Neutrophil (primary cell): ENCODE measurements at regions not wholly inside any gene's neighbourhood (a gene's known extent, or its start where the extent isn't known, plus 50 kb on each side); places are given as distances from the start of the nearest gene placed in this dataset.

Source experiments
- H3K27ac ChIP-seq: fragments of 200-600 bp; sonication (generic); 2 replicates; pipeline ENCODE4 v1.5.1; 2016; ENCODE audit warnings: mild to moderate bottlenecking, moderate library complexity
- H3K27me3 ChIP-seq: fragments of 200-600 bp; sonication (generic); 2 replicates; pipeline ENCODE4 v1.6.0; 2016; ENCODE audit warnings: mild to moderate bottlenecking
- H3K36me3 ChIP-seq: fragments of 200-600 bp; sonication (generic); 2 replicates; pipeline ENCODE4 v1.5.1; 2017
- H3K4me1 ChIP-seq, 2 experiments: fragments of 200-600 bp in 1 of 2; sonication (generic) in 1 of 2; 1 replicate in 1 of 2; 2 replicates in 1 of 2; pipeline versions ENCODE4 v1.5.1 to v1.6.1; 2013 to 2016; ENCODE audit warnings: low read depth in 1 of 2, low read length in 1 of 2, mild to moderate bottlenecking in 1 of 2, moderate library complexity in 1 of 2; ENCODE audit not compliant: control insufficient read depth in 1 of 2, insufficient read depth in 1 of 2
- H3K4me3 ChIP-seq, 2 experiments: fragments of 200-600 bp in 1 of 2; sonication (generic) in 1 of 2; 1 replicate in 1 of 2; 2 replicates in 1 of 2; pipeline ENCODE4 v1.5.1; 2013 to 2016; ENCODE audit warnings: low read depth in 1 of 2, low read length in 1 of 2, mild to moderate bottlenecking in 1 of 2, moderate library complexity in 1 of 2
- H3K9me3 ChIP-seq: fragments of 200-600 bp; sonication (generic); 2 replicates; pipeline ENCODE4 v1.5.1; 2016
- TF ChIP-seq, protein P1 (sequence below): fragments of 200-600 bp; sonication (generic); IDR thresholded peaks from 2 replicates; pipeline ENCODE4 v1.5.1; 2016; ENCODE audit warnings: antibody characterized with exemption

GRCh38 chr12:19597167-19598026 is 158.1 kb downstream of the AEBP2 start:
- Histone ChIP-seq H3K4me1 (no peaks in the 10 kb centered on the region), H3K36me3 (no peaks in the 10 kb centered on the region), H3K9me3 (no peaks in the 10 kb centered on the region), H3K4me3 (no peak overlapping the region), H3K27ac (no peak overlapping the region), H3K27me3 (no peaks in the 10 kb centered on the region)
- TF ChIP-seq, protein P1, sequence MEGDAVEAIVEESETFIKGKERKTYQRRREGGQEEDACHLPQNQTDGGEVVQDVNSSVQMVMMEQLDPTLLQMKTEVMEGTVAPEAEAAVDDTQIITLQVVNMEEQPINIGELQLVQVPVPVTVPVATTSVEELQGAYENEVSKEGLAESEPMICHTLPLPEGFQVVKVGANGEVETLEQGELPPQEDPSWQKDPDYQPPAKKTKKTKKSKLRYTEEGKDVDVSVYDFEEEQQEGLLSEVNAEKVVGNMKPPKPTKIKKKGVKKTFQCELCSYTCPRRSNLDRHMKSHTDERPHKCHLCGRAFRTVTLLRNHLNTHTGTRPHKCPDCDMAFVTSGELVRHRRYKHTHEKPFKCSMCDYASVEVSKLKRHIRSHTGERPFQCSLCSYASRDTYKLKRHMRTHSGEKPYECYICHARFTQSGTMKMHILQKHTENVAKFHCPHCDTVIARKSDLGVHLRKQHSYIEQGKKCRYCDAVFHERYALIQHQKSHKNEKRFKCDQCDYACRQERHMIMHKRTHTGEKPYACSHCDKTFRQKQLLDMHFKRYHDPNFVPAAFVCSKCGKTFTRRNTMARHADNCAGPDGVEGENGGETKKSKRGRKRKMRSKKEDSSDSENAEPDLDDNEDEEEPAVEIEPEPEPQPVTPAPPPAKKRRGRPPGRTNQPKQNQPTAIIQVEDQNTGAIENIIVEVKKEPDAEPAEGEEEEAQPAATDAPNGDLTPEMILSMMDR = no peak

DNA sequence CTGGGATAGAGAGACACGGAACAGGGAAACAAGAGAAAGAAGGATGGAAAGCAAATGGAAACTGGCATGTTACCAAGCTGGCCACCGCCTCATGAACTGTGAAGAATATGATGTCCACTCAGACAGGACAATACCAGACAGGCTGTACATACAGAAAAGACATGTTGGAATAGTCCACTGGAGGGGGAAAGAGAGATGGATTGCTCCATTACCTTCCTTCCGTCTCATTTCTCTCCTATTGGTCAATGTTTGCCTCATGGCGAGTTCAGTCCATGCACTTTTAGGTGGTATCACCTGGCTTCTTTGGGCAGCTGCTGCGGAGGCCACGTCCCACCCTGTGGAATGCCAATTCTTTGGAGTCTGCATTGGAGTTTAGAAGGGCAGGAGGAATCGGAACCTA is 166.4 kb downstream of the AEBP2 start:
- H3K27me3 ChIP-seq = no peaks in the 10 kb centered on the region
- no peaks in the 10 kb centered on the region for H3K4me1 ChIP-seq
- H3K9me3 ChIP-seq = no peaks in the 10 kb centered on the region
- no peaks in the 10 kb centered on the region for H3K36me3 ChIP-seq
- no peak overlapping the region for H3K27ac ChIP-seq
- H3K4me3 ChIP-seq = no peak overlapping the region
- TF ChIP-seq, protein P1 = no peak

DNA sequence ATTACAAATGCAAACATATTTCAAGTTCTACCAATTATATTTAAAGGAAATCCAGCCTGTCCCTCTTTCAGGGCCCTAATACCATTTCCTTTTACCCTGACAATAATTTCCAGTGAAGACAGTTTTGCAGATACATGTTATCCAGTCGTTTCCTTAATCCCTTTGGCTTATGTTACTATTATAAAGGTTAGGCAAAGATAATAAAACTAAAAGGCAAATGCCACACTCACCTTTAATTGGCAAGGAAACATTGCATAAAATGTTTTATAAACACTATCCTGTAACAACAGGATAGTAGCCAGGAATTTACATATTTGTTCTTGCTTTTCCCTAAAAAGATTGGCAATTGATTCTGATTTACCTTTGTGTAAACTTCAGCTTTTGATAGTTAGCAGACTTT is 168.7 kb downstream of the AEBP2 start:
- TF ChIP-seq, protein P1 = no peak
- H3K36me3 ChIP-seq = no peaks in the 10 kb centered on the region
- no peaks in the 10 kb centered on the region for H3K4me1 ChIP-seq
- no peaks in the 10 kb centered on the region for H3K9me3 ChIP-seq
- no peak overlapping the region for H3K4me3 ChIP-seq
- H3K27ac ChIP-seq = no peak overlapping the region
- H3K27me3 ChIP-seq = no peaks in the 10 kb centered on the region

GRCh38 chr12:19613051-19613535 is 173.8 kb downstream of the AEBP2 start:
- H3K9me3 ChIP-seq = no peaks in the 10 kb centered on the region
- H3K4me3 ChIP-seq = no peak overlapping the region

DNA sequence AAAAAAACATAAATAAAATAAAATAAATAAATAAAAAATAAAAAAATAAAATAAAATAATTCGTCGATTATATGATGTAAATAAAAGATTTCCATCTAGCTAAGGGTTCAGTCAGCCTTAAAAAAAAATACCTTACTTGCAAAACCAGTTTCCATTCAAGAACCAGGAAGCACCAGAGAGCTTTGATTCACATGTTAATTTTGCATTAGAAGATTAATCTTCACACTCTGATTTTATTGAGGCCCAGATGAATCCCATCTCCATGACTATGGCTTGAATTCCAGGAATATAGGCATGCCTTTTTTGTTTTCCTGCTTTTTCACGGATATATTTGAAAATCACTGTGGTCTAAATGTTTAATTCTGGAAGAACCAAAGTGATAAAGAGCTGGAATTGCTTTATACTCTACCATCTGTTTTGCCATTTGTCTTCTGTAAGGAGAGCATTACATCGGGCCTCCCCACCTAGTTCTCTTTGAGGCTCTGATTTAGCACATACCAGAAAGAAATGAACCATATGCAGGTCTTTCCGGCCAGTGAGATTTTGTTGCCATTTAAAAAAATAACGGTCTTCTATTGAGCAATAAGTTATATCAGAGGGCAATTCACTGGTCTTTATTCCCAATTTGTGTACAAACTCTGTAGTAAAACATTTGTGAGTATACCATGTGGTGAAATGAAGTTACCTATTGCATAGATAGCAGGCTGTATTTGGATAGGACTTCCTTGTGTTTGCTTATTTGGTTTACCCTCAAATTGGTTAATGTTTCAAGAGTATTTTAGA is 175.5 kb downstream of the AEBP2 start:
- H3K27me3 ChIP-seq = no peaks in the 10 kb centered on the region
- no peaks in the 10 kb centered on the region for H3K9me3 ChIP-seq
- no peak overlapping the region for H3K27ac ChIP-seq
- H3K36me3 ChIP-seq = no peaks in the 10 kb centered on the region
- H3K4me1 ChIP-seq = no peaks in the 10 kb centered on the region
- TF ChIP-seq, protein P1 = no peak
- H3K4me3 ChIP-seq = no peak overlapping the region

More at GRCh38 chr12:19613051-19613535, 173.8 kb downstream of the AEBP2 start:
- H3K4me1 ChIP-seq = no peaks in the 10 kb centered on the region
- no peaks in the 10 kb centered on the region for H3K27me3 ChIP-seq
- H3K36me3 ChIP-seq = no peaks in the 10 kb centered on the region
- TF ChIP-seq, protein P1 = no peak
- H3K27ac ChIP-seq = no peak overlapping the region
